ENCODE measurements at regions not wholly inside any gene's neighbourhood (a gene's known extent, or its start where the extent isn't known, plus 50 kb on each side); places are given as distances from the start of the nearest gene placed in this dataset.

DNA sequence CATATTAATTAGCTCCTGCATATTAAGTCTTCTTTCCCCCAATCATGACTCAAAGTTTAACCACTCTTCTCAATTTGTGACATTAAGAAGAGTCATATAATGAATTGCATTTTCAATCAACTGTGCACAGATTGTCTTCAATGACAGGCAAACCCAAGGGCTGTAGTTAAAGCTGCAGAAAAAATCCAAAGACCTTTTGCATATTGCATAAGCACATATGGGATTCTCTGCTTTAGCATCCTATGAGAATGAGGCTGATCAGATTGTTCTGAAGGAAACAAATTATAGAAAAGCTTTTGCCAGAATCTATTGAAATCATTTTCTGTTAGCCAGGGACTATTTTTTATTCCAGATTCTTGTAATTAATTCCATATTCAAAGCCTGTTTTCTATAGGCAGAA, 112.3 kb downstream of the FAM170A start:
- TF ChIP-seq, protein P1, sequence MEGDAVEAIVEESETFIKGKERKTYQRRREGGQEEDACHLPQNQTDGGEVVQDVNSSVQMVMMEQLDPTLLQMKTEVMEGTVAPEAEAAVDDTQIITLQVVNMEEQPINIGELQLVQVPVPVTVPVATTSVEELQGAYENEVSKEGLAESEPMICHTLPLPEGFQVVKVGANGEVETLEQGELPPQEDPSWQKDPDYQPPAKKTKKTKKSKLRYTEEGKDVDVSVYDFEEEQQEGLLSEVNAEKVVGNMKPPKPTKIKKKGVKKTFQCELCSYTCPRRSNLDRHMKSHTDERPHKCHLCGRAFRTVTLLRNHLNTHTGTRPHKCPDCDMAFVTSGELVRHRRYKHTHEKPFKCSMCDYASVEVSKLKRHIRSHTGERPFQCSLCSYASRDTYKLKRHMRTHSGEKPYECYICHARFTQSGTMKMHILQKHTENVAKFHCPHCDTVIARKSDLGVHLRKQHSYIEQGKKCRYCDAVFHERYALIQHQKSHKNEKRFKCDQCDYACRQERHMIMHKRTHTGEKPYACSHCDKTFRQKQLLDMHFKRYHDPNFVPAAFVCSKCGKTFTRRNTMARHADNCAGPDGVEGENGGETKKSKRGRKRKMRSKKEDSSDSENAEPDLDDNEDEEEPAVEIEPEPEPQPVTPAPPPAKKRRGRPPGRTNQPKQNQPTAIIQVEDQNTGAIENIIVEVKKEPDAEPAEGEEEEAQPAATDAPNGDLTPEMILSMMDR (IDR thresholded peaks at IDR 0.05; ENCODE audit: control insufficient read depth, insufficient read depth, low read depth, low read length, missing control alignments) = no peak

DNA sequence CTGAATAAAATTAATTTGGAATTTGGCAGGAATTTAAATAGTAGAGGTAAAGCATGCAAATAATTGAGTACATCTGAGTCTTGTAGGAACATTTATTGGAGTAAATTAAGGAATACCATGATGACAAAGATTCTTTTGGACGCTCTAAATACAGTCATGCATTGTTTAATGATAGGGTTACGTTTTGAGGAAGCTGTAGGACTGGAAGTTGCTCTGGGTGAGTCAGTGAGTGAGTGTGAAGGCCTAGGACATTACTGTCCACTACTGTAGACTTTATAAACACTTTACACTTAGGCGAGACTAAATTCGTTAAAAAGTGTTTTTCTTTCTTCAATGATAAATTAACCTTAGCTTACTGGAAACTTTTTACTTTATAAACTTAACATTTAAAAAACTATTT, 113.0 kb downstream of the FAM170A start:
- TF ChIP-seq, protein P1 (IDR thresholded peaks at IDR 0.05; ENCODE audit: control insufficient read depth, insufficient read depth, low read depth, low read length, missing control alignments) = no peak
- no peak for DNase-seq (ENCODE audit: low read depth)
- no peak overlapping the region for H3K4me3 ChIP-seq (ENCODE audit: control insufficient read depth, low read depth, low read length)

More for the DNA sequence above, 112.3 kb downstream of the FAM170A start:
- no peak overlapping the region for H3K4me3 ChIP-seq (ENCODE audit: control insufficient read depth, low read depth, low read length)
- DNase-seq (ENCODE audit: low read depth) = no peak

DNA sequence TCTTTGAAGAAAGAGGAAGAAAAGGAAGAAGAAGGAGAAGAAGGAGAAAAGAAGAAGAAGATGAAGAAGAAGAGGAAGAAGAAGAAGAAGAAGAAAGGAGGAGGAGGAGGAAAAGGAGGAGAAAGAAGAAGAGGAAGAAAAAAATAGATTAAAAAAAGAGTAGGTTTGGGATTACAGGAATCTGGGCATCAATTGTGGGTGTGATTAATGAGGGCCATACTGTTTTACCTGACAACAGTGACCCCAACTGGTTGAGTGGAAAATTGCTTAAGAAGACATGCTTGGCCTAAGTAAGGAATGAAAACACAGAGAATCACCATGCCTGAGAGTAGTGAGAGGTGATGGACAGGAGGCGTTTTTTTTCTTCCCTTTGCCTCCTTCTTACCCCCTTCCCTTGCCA, 114.6 kb downstream of the FAM170A start:
- TF ChIP-seq, protein P1 (IDR thresholded peaks at IDR 0.05; ENCODE audit: control insufficient read depth, insufficient read depth, low read depth, low read length, missing control alignments) = peak; percentile 26
- DNase-seq (ENCODE audit: low read depth) = no peak
- no peak overlapping the region for H3K4me3 ChIP-seq (ENCODE audit: control insufficient read depth, low read depth, low read length)

DNA sequence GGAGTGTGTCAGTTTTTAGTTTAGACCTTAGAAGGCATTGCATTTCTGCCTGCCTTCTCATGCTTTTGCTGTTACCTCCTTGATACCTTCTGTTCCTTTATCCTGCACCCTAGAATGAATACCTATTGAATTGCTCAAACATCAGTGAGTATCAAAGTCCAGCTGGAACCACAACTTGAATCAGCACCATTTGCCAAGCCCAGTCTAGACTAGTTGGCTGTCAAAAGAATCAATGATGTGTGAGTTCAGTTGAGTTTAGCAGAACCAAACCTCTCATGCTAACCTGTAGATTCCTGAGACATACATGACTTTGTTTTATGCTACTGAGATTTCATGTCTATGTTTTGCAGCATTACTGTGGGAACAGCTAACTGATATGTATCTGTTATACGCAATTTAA, 116.6 kb downstream of the FAM170A start:
- TF ChIP-seq, protein P1 (IDR thresholded peaks at IDR 0.05; ENCODE audit: control insufficient read depth, insufficient read depth, low read depth, low read length, missing control alignments) = no peak
- H3K4me3 ChIP-seq (ENCODE audit: control insufficient read depth, low read depth, low read length) = no peak overlapping the region
- DNase-seq (ENCODE audit: low read depth) = no peak

DNA sequence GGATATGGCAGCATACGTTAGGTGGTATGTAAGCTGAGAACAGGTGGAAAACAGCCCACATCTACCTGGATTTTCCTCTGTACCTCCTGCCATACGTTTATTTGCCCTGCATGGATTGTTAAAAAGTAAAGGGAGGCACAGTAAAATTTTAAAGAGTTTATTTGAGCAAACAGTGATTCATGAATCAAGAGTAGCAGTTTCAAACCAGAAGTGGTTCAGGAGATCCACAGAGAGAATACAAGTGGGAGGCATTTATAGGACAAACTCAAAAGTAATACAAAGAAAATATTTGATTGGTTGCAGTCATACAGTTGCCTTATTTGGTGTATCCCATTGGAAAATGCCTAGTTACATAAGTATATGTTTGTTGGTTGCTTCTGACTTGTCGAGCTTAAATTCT, 117.6 kb downstream of the FAM170A start:
- H3K4me3 ChIP-seq (ENCODE audit: control insufficient read depth, low read depth, low read length) = no peak overlapping the region
- TF ChIP-seq, protein P1 (IDR thresholded peaks at IDR 0.05; ENCODE audit: control insufficient read depth, insufficient read depth, low read depth, low read length, missing control alignments) = no peak
- no peak for DNase-seq (ENCODE audit: low read depth)

DNA sequence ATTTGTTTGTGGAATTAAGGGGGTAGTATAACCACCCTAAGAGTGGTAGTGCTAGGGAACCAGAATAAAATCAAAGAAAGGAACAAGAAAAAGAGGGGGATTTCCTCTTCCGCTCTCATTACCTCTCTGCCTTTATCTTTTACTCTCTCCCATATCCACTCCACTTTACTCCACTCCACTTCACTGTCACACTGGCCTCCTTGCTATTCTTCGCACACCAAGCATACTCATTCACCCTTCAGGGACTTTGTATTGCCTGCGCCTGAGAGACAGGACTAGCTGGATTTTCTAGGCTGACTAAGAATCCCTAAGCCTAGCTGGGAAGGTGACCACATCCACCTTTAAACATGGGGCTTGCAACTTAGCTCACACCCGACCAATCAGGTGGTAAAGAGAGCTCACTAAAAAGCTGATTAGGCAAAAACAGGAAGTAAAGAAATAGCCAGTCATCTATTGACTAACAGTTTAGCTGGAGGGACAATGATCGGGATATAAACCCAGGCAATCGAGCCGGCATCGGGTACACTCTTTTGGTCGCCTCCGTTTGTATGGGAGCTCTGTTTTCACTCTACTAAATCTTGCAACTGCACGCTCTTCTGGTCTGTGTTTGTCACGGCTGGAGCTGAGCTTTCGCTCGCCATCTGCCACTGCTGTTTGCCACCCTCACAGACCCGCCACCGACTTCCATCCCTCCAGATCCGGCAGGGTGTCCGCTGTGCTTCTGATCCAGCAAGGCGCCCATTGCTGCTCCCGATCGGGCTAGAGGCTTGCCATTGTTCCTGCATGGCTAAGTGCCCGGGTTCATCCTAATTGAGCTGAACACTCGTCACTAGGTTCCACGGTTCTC, 121.8 kb downstream of the FAM170A start:
- H3K4me3 ChIP-seq (ENCODE audit: control insufficient read depth, low read depth, low read length) = no peak overlapping the region
- TF ChIP-seq, protein P1 (IDR thresholded peaks at IDR 0.05; ENCODE audit: control insufficient read depth, insufficient read depth, low read depth, low read length, missing control alignments) = no peak
- no peak for DNase-seq (ENCODE audit: low read depth)

Data from AG09309 (cell line).